ENCODE measurements at regions not wholly inside any gene's neighbourhood (a gene's known extent, or its start where the extent isn't known, plus 50 kb on each side); places are given as distances from the start of the nearest gene placed in this dataset.
"Not testable (repeated sequence)": the region's sequence is repeated elsewhere in the genome, so short reads cannot be mapped to it uniquely, and the experiment has no call there.

DNA sequence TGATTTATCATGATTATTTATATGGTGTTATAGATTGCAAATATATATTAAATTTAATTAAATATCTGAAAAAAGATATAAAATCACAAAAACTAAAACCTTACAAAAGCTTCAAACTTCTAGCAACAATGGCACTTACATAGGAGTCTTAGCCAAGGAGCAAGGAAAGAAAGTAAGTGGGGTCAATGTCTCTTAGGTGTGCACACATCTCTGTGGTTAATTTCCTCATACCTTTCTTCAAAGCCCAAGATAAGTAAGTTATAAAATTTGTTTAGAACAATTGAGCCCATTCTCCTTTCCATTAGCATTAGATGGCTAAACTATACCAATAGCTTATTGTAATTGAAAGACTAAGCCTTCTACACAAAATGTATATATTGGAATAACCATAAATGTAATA, 161.6 kb upstream of the PDE4D start:
- H3K9me3 ChIP-seq: no peaks in the 10 kb centered on the region
- H3K27ac ChIP-seq: no peak overlapping the region
- intact Hi-C loops (cut with DNase I; ENCODE audit: low total_unique reads) (no loop called here), in situ Hi-C loops (cut with MboI; ENCODE audit: low pct_ligation_motif_present in 1 of 4, low pct_unique_long_range_greater_than_20kb in 1 of 4, low sequenced_read_pairs in 3 of 4) (no loop called here)
- no peak overlapping the region for H3K4me3 ChIP-seq
- no peaks in the 10 kb centered on the region for H3K4me1 ChIP-seq
- DNase-seq: no peak
- TF ChIP-seq POLR2A (IDR thresholded peaks at IDR 0.05) (no peak), EP300 (IDR thresholded peaks at IDR 0.05; ENCODE audit: low read depth) (no peak), CTCF (IDR thresholded peaks at IDR 0.05) (no peak), POLR2AphosphoS5 (IDR thresholded peaks at IDR 0.05) (no peak)
- H3K36me3 ChIP-seq: no peaks in the 10 kb centered on the region
- no peaks in the 10 kb centered on the region for H3K27me3 ChIP-seq

- DNase-seq: peak; percentile 7
- H3K36me3 ChIP-seq; intact Hi-C loops (cut with DNase I; ENCODE audit: low total_unique reads): not testable (repeated sequence)
Observed at GRCh38 chr5:60041996-60042664, 148.6 kb upstream of the PDE4D start.

DNA sequence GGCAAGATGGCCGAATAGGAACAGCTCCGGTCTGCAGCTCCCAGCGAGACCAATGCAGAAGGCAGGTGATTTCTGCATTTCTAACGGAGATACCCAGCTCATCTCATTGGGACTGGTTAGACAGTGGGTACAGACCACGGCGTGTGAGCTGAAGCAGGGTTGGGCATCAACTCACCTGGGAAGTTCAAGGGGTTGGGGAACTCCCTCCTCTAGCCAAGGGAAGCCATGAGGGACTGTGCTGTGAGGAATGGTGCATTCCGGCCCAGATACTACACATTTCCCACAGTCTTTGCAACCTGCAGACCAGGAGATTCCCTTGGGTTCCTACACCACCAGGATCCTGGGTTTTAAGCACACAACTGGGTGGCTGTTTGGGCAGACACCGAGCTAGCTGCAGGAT, 148.0 kb upstream of the PDE4D start:
- in situ Hi-C loops (cut with MboI; ENCODE audit: low pct_ligation_motif_present in 1 of 4, low pct_unique_long_range_greater_than_20kb in 1 of 4, low sequenced_read_pairs in 3 of 4); H3K36me3 ChIP-seq; H3K27ac ChIP-seq; intact Hi-C loops (cut with DNase I; ENCODE audit: low total_unique reads); H3K4me1 ChIP-seq; H3K4me3 ChIP-seq; DNase-seq; H3K27me3 ChIP-seq; H3K9me3 ChIP-seq: not testable (repeated sequence)
- WGBS, 2 donors (ENCODE audit: low coverage in 1 of 2): 79 to 88% methylated on average over 3 to 8 of the region's 8 CpGs

More at GRCh38 chr5:60041996-60042664, 148.6 kb upstream of the PDE4D start:
- H3K4me1 ChIP-seq; H3K9me3 ChIP-seq; H3K27me3 ChIP-seq; H3K4me3 ChIP-seq; in situ Hi-C loops (cut with MboI; ENCODE audit: low pct_ligation_motif_present in 1 of 4, low pct_unique_long_range_greater_than_20kb in 1 of 4, low sequenced_read_pairs in 3 of 4); H3K27ac ChIP-seq: not testable (repeated sequence)
- WGBS, 2 donors (ENCODE audit: low coverage in 1 of 2): 54 to 64% methylated on average over 2 to 4 of the region's 6 CpGs

- H3K4me3 ChIP-seq: no peak overlapping the region
- no peak for DNase-seq
- H3K4me1 ChIP-seq: no peaks in the 10 kb centered on the region
- no peak overlapping the region for H3K27ac ChIP-seq
- H3K9me3 ChIP-seq: no peaks in the 10 kb centered on the region
- 36 to 56% methylated on average over 6 of the region's 6 CpGs for WGBS, 2 donors (ENCODE audit: low coverage in 1 of 2)
- TF ChIP-seq CTCF (IDR thresholded peaks at IDR 0.05) (no peak), EP300 (IDR thresholded peaks at IDR 0.05; ENCODE audit: low read depth) (no peak), POLR2A (IDR thresholded peaks at IDR 0.05) (no peak), POLR2AphosphoS5 (IDR thresholded peaks at IDR 0.05) (no peak)
- H3K36me3 ChIP-seq: no peaks in the 10 kb centered on the region
- in situ Hi-C loops (cut with MboI; ENCODE audit: low pct_ligation_motif_present in 1 of 4, low pct_unique_long_range_greater_than_20kb in 1 of 4, low sequenced_read_pairs in 3 of 4): no loop called here
- intact Hi-C loops (cut with DNase I; ENCODE audit: low total_unique reads): no loop called here
- H3K27me3 ChIP-seq: no peaks in the 10 kb centered on the region
Observed at GRCh38 chr5:60036192-60036938, 142.8 kb upstream of the PDE4D start.

DNA sequence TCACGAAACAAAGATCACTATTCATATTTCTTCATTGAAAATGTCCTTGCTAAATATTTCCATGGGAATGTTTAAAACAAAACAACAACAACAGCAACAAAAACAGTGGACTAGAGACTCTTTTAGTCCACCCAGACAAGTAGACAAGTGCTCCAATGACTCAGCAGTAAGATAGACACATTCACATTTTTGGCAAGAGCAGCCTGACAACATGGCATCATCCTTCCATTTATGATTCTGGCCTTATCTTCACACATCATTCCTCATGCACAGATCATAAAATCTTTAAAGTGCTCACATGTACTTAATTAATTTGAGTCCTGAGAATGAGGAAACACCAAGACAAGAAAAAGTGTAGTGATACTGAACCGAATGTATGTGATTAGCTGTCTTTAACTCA, 132.6 kb upstream of the PDE4D start:
- WGBS, 2 donors (ENCODE audit: low coverage in 1 of 2): 65 to 86% methylated on average over 2 of the region's 2 CpGs
- TF ChIP-seq CTCF (IDR thresholded peaks at IDR 0.05) (no peak), POLR2A (IDR thresholded peaks at IDR 0.05) (no peak), EP300 (IDR thresholded peaks at IDR 0.05; ENCODE audit: low read depth) (no peak), POLR2AphosphoS5 (IDR thresholded peaks at IDR 0.05) (no peak)
- no peaks in the 10 kb centered on the region for H3K9me3 ChIP-seq
- in situ Hi-C loops (cut with MboI; ENCODE audit: low pct_ligation_motif_present in 1 of 4, low pct_unique_long_range_greater_than_20kb in 1 of 4, low sequenced_read_pairs in 3 of 4) (no loop called here), intact Hi-C loops (cut with DNase I; ENCODE audit: low total_unique reads) (no loop called here)
- no peaks in the 10 kb centered on the region for H3K27me3 ChIP-seq
- no peaks in the 10 kb centered on the region for H3K4me1 ChIP-seq
- no peaks in the 10 kb centered on the region for H3K36me3 ChIP-seq
- H3K4me3 ChIP-seq: no peak overlapping the region
- DNase-seq: no peak
- no peak overlapping the region for H3K27ac ChIP-seq

Data from transverse colon (tissue), 4 donors.